ENCODE measurements at regions not wholly inside any gene's neighbourhood (a gene's known extent, or its start where the extent isn't known, plus 50 kb on each side); places are given as distances from the start of the nearest gene placed in this dataset.

DNA sequence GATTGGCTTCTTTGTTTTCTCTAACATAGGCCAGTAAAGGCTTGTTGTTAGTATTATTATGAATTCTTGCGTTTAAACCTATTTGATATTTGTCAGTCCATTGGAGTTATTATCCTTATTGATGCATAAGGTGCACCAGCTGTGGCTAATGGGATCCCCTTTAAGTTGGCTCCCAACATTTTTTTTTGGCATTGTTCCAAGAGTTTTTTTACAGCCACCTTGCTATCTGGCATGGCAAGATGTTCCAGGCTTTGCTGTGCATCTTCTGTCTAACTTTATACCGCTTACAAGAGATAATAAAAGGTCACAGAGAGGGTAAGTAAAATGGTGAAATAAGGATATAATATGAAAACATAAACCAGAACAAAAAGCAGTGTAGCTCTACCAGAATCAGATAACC lies 157.5 kb upstream of the TACR1 start:
- TF ChIP-seq, protein P1, sequence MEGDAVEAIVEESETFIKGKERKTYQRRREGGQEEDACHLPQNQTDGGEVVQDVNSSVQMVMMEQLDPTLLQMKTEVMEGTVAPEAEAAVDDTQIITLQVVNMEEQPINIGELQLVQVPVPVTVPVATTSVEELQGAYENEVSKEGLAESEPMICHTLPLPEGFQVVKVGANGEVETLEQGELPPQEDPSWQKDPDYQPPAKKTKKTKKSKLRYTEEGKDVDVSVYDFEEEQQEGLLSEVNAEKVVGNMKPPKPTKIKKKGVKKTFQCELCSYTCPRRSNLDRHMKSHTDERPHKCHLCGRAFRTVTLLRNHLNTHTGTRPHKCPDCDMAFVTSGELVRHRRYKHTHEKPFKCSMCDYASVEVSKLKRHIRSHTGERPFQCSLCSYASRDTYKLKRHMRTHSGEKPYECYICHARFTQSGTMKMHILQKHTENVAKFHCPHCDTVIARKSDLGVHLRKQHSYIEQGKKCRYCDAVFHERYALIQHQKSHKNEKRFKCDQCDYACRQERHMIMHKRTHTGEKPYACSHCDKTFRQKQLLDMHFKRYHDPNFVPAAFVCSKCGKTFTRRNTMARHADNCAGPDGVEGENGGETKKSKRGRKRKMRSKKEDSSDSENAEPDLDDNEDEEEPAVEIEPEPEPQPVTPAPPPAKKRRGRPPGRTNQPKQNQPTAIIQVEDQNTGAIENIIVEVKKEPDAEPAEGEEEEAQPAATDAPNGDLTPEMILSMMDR (IDR thresholded peaks at IDR 0.05; ENCODE audit: unreplicated experiment), result no peak
- Mint-ChIP-seq H3K36me3 (ENCODE audit: low read depth, unreplicated experiment) (no peaks in the 10 kb centered on the region), H3K27me3 (ENCODE audit: unreplicated experiment) (no peaks in the 10 kb centered on the region)

DNA sequence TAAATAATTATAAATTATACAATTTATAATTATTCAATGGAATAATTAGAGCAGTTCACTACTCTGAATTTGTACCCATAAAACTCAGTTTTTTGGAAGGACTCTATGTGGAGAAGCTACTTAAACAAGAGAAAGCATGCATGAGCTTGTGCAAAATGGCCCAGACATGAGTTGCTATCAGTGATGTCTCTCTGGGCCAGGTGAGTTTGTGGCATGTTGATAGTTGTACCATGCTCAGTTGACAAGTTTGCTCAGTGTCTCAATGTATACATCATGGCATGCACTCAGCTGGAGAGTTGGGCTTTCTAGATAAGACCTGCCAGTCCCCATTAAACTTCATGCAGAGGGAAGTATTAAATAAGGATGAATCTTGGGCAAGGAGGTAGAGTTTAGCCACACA lies 153.8 kb upstream of the TACR1 start:
- H3K4me3 Mint-ChIP-seq (ENCODE audit: unreplicated experiment), result no peak overlapping the region
- no peak overlapping the region for H3K27ac Mint-ChIP-seq (ENCODE audit: unreplicated experiment)
- H3K36me3 Mint-ChIP-seq (ENCODE audit: low read depth, unreplicated experiment), result no peaks in the 10 kb centered on the region
- no peaks in the 10 kb centered on the region for H3K9me3 Mint-ChIP-seq (ENCODE audit: unreplicated experiment)
- no peaks in the 10 kb centered on the region for H3K27me3 Mint-ChIP-seq (ENCODE audit: unreplicated experiment)
- TF ChIP-seq, protein P1 (IDR thresholded peaks at IDR 0.05; ENCODE audit: unreplicated experiment), result no peak
- DNase-seq (ENCODE audit: low spot score), result no peak
- no peaks in the 10 kb centered on the region for H3K4me1 Mint-ChIP-seq (ENCODE audit: unreplicated experiment)

More for the DNA sequence above, 157.5 kb upstream of the TACR1 start:
- H3K4me1 Mint-ChIP-seq (ENCODE audit: unreplicated experiment), result peaks cover 5% of the 10 kb centered on the region
- no peak overlapping the region for H3K27ac Mint-ChIP-seq (ENCODE audit: unreplicated experiment)
- H3K9me3 Mint-ChIP-seq (ENCODE audit: unreplicated experiment), result no peaks in the 10 kb centered on the region
- no peak overlapping the region for H3K4me3 Mint-ChIP-seq (ENCODE audit: unreplicated experiment)
- DNase-seq (ENCODE audit: low spot score), result no peak

DNA sequence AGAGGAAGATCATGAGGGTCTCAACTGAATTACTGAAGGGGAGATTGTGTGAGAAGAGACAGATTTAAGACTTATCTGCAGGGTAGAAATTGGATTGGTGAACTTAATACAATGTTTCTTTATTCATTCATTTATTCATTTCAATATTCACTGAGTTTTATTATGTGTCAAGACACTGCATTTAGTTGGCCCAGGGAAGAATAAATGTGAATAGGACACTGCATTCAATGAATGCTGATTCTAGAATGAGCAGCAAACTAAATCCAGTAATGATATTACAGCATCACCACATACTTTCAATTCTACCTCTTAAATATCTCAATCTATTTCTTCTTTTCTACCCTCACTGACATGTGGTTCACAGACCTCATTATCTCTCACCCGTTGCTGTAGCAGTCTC lies 149.0 kb upstream of the TACR1 start:
- Mint-ChIP-seq H3K27me3 (ENCODE audit: unreplicated experiment) (no peaks in the 10 kb centered on the region), H3K9me3 (ENCODE audit: unreplicated experiment) (no peaks in the 10 kb centered on the region), H3K27ac (ENCODE audit: unreplicated experiment) (no peak overlapping the region), H3K4me1 (ENCODE audit: unreplicated experiment) (no peaks in the 10 kb centered on the region), H3K4me3 (ENCODE audit: unreplicated experiment) (no peak overlapping the region), H3K36me3 (ENCODE audit: low read depth, unreplicated experiment) (no peaks in the 10 kb centered on the region)
- TF ChIP-seq, protein P1 (IDR thresholded peaks at IDR 0.05; ENCODE audit: unreplicated experiment), result no peak
- DNase-seq (ENCODE audit: low spot score), result no peak

DNA sequence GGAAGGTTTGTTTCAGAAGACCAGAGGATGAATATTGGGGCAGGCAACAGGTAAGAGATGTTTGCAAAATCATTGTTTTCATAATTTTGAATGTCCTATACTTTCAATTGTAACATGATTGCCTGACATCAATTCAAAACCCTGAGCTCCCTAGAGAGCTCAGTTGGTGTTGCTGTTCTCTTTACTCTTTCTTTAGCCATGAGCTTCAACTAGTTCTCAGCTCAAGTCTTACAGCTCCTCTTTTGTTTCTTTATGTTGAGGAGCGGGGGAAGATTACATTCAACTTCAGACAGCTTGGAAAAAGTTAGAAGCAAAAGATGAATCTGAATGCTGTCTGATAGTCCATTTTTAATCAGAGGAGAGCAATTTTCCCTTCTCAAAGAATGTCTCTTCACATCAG lies 144.8 kb upstream of the TACR1 start:
- Mint-ChIP-seq H3K27ac (ENCODE audit: unreplicated experiment) (no peak overlapping the region), H3K4me3 (ENCODE audit: unreplicated experiment) (no peak overlapping the region), H3K4me1 (ENCODE audit: unreplicated experiment) (no peaks in the 10 kb centered on the region), H3K27me3 (ENCODE audit: unreplicated experiment) (no peaks in the 10 kb centered on the region), H3K9me3 (ENCODE audit: unreplicated experiment) (no peaks in the 10 kb centered on the region), H3K36me3 (ENCODE audit: low read depth, unreplicated experiment) (no peaks in the 10 kb centered on the region)
- DNase-seq (ENCODE audit: low spot score), result no peak
- TF ChIP-seq, protein P1 (IDR thresholded peaks at IDR 0.05; ENCODE audit: unreplicated experiment), result no peak

DNA sequence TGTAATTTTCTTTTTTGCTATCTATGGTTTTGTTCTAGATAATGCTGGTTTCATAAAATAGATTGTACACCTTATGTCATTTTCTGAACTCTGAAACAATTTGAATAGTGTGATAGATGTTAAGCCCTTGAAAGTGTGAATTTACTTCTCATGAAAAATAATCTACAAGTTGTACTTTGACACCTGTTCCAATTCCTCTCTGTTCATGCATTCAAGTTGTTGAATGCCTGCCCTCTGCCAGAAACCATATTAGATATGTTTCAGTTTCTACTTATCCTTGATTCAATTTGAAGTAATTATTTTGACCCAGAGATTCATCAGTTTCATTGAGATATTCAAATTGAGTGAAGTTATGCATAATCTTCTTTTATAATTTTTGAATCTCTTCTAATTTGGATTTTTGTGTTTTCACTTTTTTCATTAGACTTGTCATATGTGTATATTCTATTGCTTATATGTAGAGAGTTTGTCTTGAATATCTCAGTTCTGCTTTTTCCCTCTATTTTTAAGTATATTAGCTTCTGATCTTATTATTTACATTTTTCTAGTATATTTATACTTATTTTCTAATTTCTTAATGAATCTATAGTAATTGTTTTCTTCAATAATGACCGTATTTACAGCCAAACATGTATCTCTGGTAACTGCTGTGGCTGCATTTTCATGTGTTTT lies 143.3 kb upstream of the TACR1 start:
- H3K4me1 Mint-ChIP-seq (ENCODE audit: unreplicated experiment), result no peaks in the 10 kb centered on the region
- no peak for DNase-seq (ENCODE audit: low spot score)
- no peaks in the 10 kb centered on the region for H3K36me3 Mint-ChIP-seq (ENCODE audit: low read depth, unreplicated experiment)
- H3K9me3 Mint-ChIP-seq (ENCODE audit: unreplicated experiment), result no peaks in the 10 kb centered on the region
- H3K27me3 Mint-ChIP-seq (ENCODE audit: unreplicated experiment), result no peaks in the 10 kb centered on the region
- H3K4me3 Mint-ChIP-seq (ENCODE audit: unreplicated experiment), result no peak overlapping the region
- no peak overlapping the region for H3K27ac Mint-ChIP-seq (ENCODE audit: unreplicated experiment)
- TF ChIP-seq, protein P1 (IDR thresholded peaks at IDR 0.05; ENCODE audit: unreplicated experiment), result no peak
